ENCODE measurements at regions not wholly inside any gene's neighbourhood (a gene's known extent, or its start where the extent isn't known, plus 50 kb on each side); places are given as distances from the start of the nearest gene placed in this dataset.

GRCh38 chr14:83491091-83491490 is 1957.4 kb upstream of the SEL1L start:
- no peaks in the 10 kb centered on the region for H3K36me3 ChIP-seq (ENCODE audit: control insufficient read depth, insufficient read depth, low read length)
- H3K27me3 ChIP-seq (replicated peaks; ENCODE audit: control insufficient read depth, insufficient read depth, low read length): no peaks in the 10 kb centered on the region
- H3K4me3 ChIP-seq (replicated peaks; ENCODE audit: low read depth, low read length): no peak overlapping the region
- TF ChIP-seq CTCF (IDR thresholded peaks at IDR 0.05; ENCODE audit: insufficient read depth, low read length, poor library complexity, severe bottlenecking): no peak
- no peak for DNase-seq (ENCODE audit: extremely low read depth, insufficient read length)

- DNase-seq (ENCODE audit: extremely low read depth, insufficient read length): no peak
- no peaks in the 10 kb centered on the region for H3K36me3 ChIP-seq (ENCODE audit: control insufficient read depth, insufficient read depth, low read length)
- H3K4me3 ChIP-seq (replicated peaks; ENCODE audit: low read depth, low read length): no peak overlapping the region
- no peak for TF ChIP-seq CTCF (IDR thresholded peaks at IDR 0.05; ENCODE audit: insufficient read depth, low read length, poor library complexity, severe bottlenecking)
- no peaks in the 10 kb centered on the region for H3K27me3 ChIP-seq (replicated peaks; ENCODE audit: control insufficient read depth, insufficient read depth, low read length)
These were observed 1987.2 kb upstream of the SEL1L start for GRCh38 chr14:83520837-83521236.

GRCh38 chr14:83529531-83529930 is 1995.9 kb upstream of the SEL1L start:
- H3K4me3 ChIP-seq (replicated peaks; ENCODE audit: low read depth, low read length): no peak overlapping the region
- no peak for DNase-seq (ENCODE audit: extremely low read depth, insufficient read length)
- H3K27me3 ChIP-seq (replicated peaks; ENCODE audit: control insufficient read depth, insufficient read depth, low read length): no peaks in the 10 kb centered on the region

GRCh38 chr14:83533734-83534133 is 1996.2 kb upstream of the FLRT2 start:
- Histone ChIP-seq H3K27me3 (replicated peaks; ENCODE audit: control insufficient read depth, insufficient read depth, low read length) (no peaks in the 10 kb centered on the region), H3K4me3 (replicated peaks; ENCODE audit: low read depth, low read length) (no peak overlapping the region), H3K36me3 (ENCODE audit: control insufficient read depth, insufficient read depth, low read length) (no peaks in the 10 kb centered on the region)
- TF ChIP-seq CTCF (IDR thresholded peaks at IDR 0.05; ENCODE audit: insufficient read depth, low read length, poor library complexity, severe bottlenecking): no peak
- DNase-seq (ENCODE audit: extremely low read depth, insufficient read length): no peak

More at GRCh38 chr14:83529531-83529930, 1995.9 kb upstream of the SEL1L start:
- TF ChIP-seq CTCF (IDR thresholded peaks at IDR 0.05; ENCODE audit: insufficient read depth, low read length, poor library complexity, severe bottlenecking): no peak
- H3K36me3 ChIP-seq (ENCODE audit: control insufficient read depth, insufficient read depth, low read length): no peaks in the 10 kb centered on the region

GRCh38 chr14:83534995-83535394 is 1994.9 kb upstream of the FLRT2 start:
- Histone ChIP-seq H3K36me3 (ENCODE audit: control insufficient read depth, insufficient read depth, low read length) (no peaks in the 10 kb centered on the region), H3K27me3 (replicated peaks; ENCODE audit: control insufficient read depth, insufficient read depth, low read length) (no peaks in the 10 kb centered on the region), H3K4me3 (replicated peaks; ENCODE audit: low read depth, low read length) (no peak overlapping the region)
- no peak for TF ChIP-seq CTCF (IDR thresholded peaks at IDR 0.05; ENCODE audit: insufficient read depth, low read length, poor library complexity, severe bottlenecking)
- DNase-seq (ENCODE audit: extremely low read depth, insufficient read length): no peak

- no peak for TF ChIP-seq CTCF (IDR thresholded peaks at IDR 0.05; ENCODE audit: insufficient read depth, low read length, poor library complexity, severe bottlenecking)
- DNase-seq (ENCODE audit: extremely low read depth, insufficient read length): no peak
- no peaks in the 10 kb centered on the region for H3K27me3 ChIP-seq (replicated peaks; ENCODE audit: control insufficient read depth, insufficient read depth, low read length)
- H3K4me3 ChIP-seq (replicated peaks; ENCODE audit: low read depth, low read length): no peak overlapping the region
- H3K36me3 ChIP-seq (ENCODE audit: control insufficient read depth, insufficient read depth, low read length): no peaks in the 10 kb centered on the region
These were observed 1994.5 kb upstream of the FLRT2 start for GRCh38 chr14:83535444-83535843.
